Activated naive CD4-positive, alpha-beta T cell treated with Interleukin-2 at 50 U/mL for 16 hours (primary cell): ENCODE measurements at regions not wholly inside any gene's neighbourhood (a gene's known extent, or its start where the extent isn't known, plus 50 kb on each side); places are given as distances from the start of the nearest gene placed in this dataset.

Experiments
- DNase-seq: peaks from one replicate; pipeline ENCODE4 v3.0.0-alpha.2; 2020

GRCh38 chr2:41741951-41742595 is 305.7 kb upstream of the PKDCC start:
- no peak for DNase-seq

- no peak for DNase-seq
These were observed 304.5 kb upstream of the PKDCC start for GRCh38 chr2:41743324-41743723.

GRCh38 chr2:41750829-41751228 is 297.0 kb upstream of the PKDCC start:
- no peak for DNase-seq

- DNase-seq = no peak
These were observed 287.9 kb upstream of the PKDCC start for GRCh38 chr2:41759880-41760279.

- DNase-seq = no peak
These were observed 284.7 kb upstream of the PKDCC start for GRCh38 chr2:41763141-41763540.

GRCh38 chr2:41764131-41764530 is 283.7 kb upstream of the PKDCC start:
- DNase-seq = no peak

GRCh38 chr2:41764919-41765318 is 282.9 kb upstream of the PKDCC start:
- no peak for DNase-seq

GRCh38 chr2:41768310-41768709 is 279.5 kb upstream of the PKDCC start:
- no peak for DNase-seq

GRCh38 chr2:41771710-41772109 is 276.1 kb upstream of the PKDCC start:
- DNase-seq = no peak

- DNase-seq = no peak
These were observed 275.1 kb upstream of the PKDCC start for GRCh38 chr2:41772697-41773096.

- DNase-seq = no peak
These were observed 273.7 kb upstream of the PKDCC start for GRCh38 chr2:41774011-41774605.

- DNase-seq = no peak
These were observed 272.3 kb upstream of the PKDCC start for GRCh38 chr2:41775366-41776025.

- no peak for DNase-seq
These were observed 267.9 kb upstream of the PKDCC start for GRCh38 chr2:41779888-41780287.

GRCh38 chr2:41782306-41783158 is 265.3 kb upstream of the PKDCC start:
- peak; percentile 13 for DNase-seq

- no peak for DNase-seq
These were observed 263.3 kb upstream of the PKDCC start for GRCh38 chr2:41784496-41784895.

GRCh38 chr2:41785251-41786022 is 262.4 kb upstream of the PKDCC start:
- DNase-seq = no peak

GRCh38 chr2:41791523-41791922 is 256.3 kb upstream of the PKDCC start:
- no peak for DNase-seq

- DNase-seq = no peak
These were observed 244.5 kb upstream of the PKDCC start for GRCh38 chr2:41803361-41803760.

GRCh38 chr2:41806286-41806685 is 241.5 kb upstream of the PKDCC start:
- DNase-seq = no peak

GRCh38 chr2:41821167-41821566 is 226.7 kb upstream of the PKDCC start:
- DNase-seq = no peak

GRCh38 chr2:41826921-41827320 is 220.9 kb upstream of the PKDCC start:
- no peak for DNase-seq

- DNase-seq = no peak
These were observed 220.4 kb upstream of the PKDCC start for GRCh38 chr2:41827354-41827971.
